ENCODE measurements at regions not wholly inside any gene's neighbourhood (a gene's known extent, or its start where the extent isn't known, plus 50 kb on each side); places are given as distances from the start of the nearest gene placed in this dataset.

DNA sequence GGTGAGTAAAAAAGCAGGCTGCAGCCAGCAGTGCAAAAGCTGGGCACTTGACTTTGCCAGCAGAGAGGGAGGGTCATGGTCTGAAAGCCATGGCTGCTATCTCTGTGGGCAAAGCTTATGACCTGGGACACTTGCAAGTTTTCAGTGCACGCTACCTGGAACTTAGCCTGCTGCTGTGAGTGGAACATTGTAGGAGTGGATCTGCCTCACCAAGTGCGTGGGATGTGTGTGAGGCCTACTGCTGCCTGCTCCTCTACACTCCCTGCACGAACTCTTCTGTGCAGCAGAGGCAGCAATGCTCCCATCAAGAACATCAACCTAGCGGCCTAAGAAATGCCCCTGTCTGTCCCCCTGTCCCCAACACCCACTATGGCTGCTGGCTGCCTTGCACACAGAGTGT lies 344.1 kb upstream of the REG3G start:
- intact Hi-C loops (cut with DNase I, micrococcal nuclease), result no loop called here
- Mint-ChIP-seq H3K27ac (no peak overlapping the region), H3K27me3 (no peaks in the 10 kb centered on the region), H3K36me3 (ENCODE audit: low read depth) (no peaks in the 10 kb centered on the region), H3K4me3 (no peak overlapping the region), H3K9me3 (ENCODE audit: low read depth) (peaks cover 14% of the 10 kb centered on the region), H3K4me1 (no peaks in the 10 kb centered on the region)
- ChIA-PET POLR2A (no interaction called here), CTCF (no interaction called here)
- DNase-seq (no peak), ATAC-seq (no peak)

DNA sequence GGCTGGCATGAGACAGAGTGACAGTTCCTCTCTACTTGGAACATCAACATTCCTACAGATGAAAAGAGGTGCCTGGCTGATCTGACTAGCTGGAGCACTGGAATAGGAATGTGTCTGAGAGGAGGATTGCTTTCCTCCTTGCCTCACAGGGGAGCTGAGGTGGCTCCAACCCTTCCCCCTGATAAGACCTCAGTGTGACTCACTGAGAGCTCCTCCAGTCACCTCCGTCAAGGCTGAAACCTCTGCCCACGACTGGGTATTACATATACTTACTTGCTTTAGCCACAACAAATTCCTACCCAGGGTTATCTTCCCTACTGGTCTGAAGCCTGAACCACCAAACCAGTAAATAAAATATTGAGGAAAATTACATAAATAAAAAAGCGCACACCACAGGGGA lies 342.7 kb upstream of the REG3G start:
- no peak for ATAC-seq
- H3K27ac Mint-ChIP-seq, result no peak overlapping the region
- no peak for DNase-seq
- no peak overlapping the region for H3K4me3 Mint-ChIP-seq
- intact Hi-C loops (cut with DNase I, micrococcal nuclease), result no loop called here
- no peaks in the 10 kb centered on the region for H3K36me3 Mint-ChIP-seq (ENCODE audit: low read depth)
- POLR2A ChIA-PET, result no interaction called here
- peaks cover 12% of the 10 kb centered on the region for H3K9me3 Mint-ChIP-seq (ENCODE audit: low read depth)
- CTCF ChIA-PET, result no interaction called here
- H3K27me3 Mint-ChIP-seq, result no peaks in the 10 kb centered on the region
- H3K4me1 Mint-ChIP-seq, result no peaks in the 10 kb centered on the region

DNA sequence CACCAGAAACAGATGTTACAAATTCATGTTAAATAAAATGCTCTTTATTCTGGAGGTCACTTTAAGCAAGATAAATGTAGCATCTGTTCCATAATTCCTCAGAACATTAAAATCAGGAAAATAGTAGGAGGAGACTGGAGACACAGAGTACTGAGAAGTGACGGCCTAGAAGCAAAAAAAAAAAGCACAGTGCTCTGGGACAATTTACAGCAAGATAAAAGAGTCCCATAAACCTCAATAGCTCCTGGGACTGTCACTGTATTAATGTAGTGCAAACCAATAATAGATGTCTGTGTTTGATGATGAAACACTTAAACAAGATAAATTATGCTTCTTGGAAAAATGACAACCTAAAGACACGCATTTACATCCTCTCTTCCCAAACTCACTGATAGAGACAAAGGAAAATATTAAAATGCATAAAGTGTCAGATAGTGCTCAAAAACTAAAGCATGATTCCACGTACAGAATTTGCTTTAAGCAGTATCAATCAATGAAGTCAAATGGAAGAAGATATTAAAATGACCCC lies 338.8 kb upstream of the REG3G start:
- no peak overlapping the region for H3K4me3 Mint-ChIP-seq
- intact Hi-C loops (cut with DNase I, micrococcal nuclease), result no loop called here
- ATAC-seq, result no peak
- H3K27ac Mint-ChIP-seq, result no peak overlapping the region
- no peaks in the 10 kb centered on the region for H3K27me3 Mint-ChIP-seq
- H3K9me3 Mint-ChIP-seq (ENCODE audit: low read depth), result peaks cover 16% of the 10 kb centered on the region
- DNase-seq, result no peak
- no peaks in the 10 kb centered on the region for H3K36me3 Mint-ChIP-seq (ENCODE audit: low read depth)
- ChIA-PET CTCF (no interaction called here), POLR2A (no interaction called here)
- no peaks in the 10 kb centered on the region for H3K4me1 Mint-ChIP-seq

DNA sequence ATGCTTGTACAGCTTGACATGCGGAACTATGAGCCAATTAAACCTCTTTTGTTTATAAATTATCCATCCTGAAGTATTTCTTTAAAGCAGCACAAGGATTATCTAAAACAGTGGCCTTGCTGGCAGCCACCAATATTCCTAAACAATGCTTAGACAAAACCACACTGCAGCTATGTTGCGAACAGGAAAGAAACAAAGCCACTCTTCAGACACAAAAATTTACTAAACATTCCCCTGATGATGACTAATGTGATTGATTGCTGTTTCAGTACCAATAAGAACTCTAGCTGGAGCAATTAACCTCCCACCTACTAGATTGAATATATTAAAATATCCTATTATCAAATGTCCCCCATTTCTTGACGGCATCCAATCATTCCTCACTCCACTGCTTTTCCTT lies 325.8 kb upstream of the REG3G start:
- ATAC-seq (no peak), DNase-seq (no peak)
- Mint-ChIP-seq H3K27me3 (no peaks in the 10 kb centered on the region), H3K27ac (no peak overlapping the region), H3K9me3 (ENCODE audit: low read depth) (peaks cover 11% of the 10 kb centered on the region), H3K4me1 (no peaks in the 10 kb centered on the region), H3K4me3 (no peak overlapping the region), H3K36me3 (ENCODE audit: low read depth) (no peaks in the 10 kb centered on the region)
- CTCF ChIA-PET, result no interaction called here
- intact Hi-C loops (cut with DNase I, micrococcal nuclease), result no loop called here
- POLR2A ChIA-PET, result no interaction called here

DNA sequence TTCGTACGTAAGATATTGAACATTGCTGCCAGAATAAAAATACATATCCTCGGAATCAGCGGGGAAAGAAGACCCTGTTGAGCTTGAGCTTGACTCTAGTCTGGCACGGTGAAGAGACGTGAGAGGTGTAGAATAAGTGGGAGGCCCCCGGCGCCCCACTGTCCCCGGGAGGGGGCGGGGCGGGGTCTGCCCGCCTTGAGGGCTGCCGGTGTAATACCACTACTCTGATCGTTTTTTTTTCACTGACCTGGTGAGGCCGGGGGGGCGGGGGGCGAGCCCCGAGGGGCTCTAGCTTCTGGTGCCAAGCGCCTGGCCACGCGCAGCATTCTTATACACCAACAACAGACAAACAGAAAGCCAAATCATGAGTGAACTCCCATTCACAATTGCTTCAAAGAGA lies 324.0 kb upstream of the REG3G start:
- POLR2A ChIA-PET, result no interaction called here
- Mint-ChIP-seq H3K4me1 (no peaks in the 10 kb centered on the region), H3K36me3 (ENCODE audit: low read depth) (no peaks in the 10 kb centered on the region), H3K4me3 (no peak overlapping the region), H3K27ac (no peak overlapping the region), H3K27me3 (no peaks in the 10 kb centered on the region), H3K9me3 (ENCODE audit: low read depth) (peaks cover 10% of the 10 kb centered on the region)
- ATAC-seq (no peak), DNase-seq (no peak)
- intact Hi-C loops (cut with DNase I, micrococcal nuclease), result no loop called here
- CTCF ChIA-PET, result no interaction called here

DNA sequence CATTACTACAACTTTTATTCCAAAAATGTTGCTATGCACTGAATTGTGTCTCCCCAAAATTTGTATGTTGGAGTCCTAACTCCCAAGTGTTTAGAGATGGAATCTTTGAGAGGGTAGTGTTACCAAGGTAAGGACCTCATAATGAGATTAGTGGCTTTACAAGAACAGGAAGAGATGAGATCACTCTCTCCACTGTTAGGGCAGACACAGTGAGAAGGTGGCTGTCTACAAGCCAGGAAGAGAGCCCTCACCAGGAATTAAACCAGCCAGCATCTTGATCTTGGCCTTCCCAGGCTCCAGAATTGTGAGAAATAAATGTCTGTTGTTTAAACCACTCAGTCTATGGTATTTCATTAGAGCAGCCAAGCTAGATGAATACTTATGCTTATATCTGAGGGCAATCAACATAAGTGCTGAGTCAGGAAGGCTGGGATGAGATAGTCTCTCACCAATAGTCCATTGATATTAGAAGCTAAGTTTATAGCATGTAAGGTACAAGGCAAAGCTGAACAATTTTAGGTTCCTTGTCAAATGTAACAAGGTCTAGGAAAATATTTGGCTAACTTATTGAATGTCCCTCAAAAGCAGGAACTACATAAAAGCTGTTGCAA lies 317.6 kb upstream of the REG3G start:
- no peaks in the 10 kb centered on the region for H3K36me3 Mint-ChIP-seq (ENCODE audit: low read depth)
- no peak overlapping the region for H3K27ac Mint-ChIP-seq
- intact Hi-C loops (cut with DNase I, micrococcal nuclease), result no loop called here
- H3K4me3 Mint-ChIP-seq, result no peak overlapping the region
- no peaks in the 10 kb centered on the region for H3K4me1 Mint-ChIP-seq
- ATAC-seq (no peak), DNase-seq (no peak)
- CTCF ChIA-PET, result no interaction called here
- peaks cover 3% of the 10 kb centered on the region for H3K9me3 Mint-ChIP-seq (ENCODE audit: low read depth)
- no peaks in the 10 kb centered on the region for H3K27me3 Mint-ChIP-seq
- POLR2A ChIA-PET, result no interaction called here

DNA sequence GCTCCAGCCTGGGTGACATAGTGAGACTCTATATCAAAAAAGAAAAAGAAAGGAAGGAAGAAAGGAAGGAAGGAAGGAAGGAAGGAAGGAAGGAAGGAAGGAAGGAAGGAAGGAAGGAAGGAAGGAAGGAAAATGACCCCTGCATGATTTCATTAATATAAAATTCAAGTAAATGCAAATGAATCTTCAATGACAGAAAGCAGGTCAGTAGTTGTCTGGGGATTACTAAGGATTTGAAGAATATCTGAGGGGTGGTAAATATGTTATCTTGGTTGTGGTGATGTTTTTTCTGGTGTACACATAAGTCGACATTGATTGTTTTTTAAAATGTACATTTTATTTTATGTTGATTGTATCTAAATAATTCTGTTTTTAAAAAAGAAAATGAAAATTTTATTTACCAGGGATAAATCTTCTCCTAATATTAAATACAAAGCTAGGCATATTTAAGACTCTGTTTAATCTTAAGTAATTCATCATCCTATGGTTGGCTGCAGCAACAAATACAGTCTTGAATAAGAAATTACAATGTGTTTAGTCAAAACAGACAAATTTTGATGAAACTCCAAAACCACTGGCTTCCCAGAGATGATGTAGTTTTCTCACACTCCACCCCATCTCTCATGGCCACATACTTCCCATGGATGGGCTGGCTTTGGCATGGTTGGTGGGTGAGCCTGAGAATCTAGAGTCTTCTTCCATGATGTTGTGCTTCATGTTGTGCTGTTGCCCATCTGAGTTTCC lies 314.7 kb upstream of the REG3G start:
- H3K4me3 Mint-ChIP-seq, result no peak overlapping the region
- no peaks in the 10 kb centered on the region for H3K27me3 Mint-ChIP-seq
- no peak overlapping the region for H3K27ac Mint-ChIP-seq
- intact Hi-C loops (cut with DNase I, micrococcal nuclease), result no loop called here
- H3K36me3 Mint-ChIP-seq (ENCODE audit: low read depth), result no peaks in the 10 kb centered on the region
- ChIA-PET CTCF (interaction anchor here (0.7 kb wide), 1 partner anchor 21 kb away, joined by 3 read pairs; no protein-coding TSS in a partner anchor), POLR2A (no interaction called here)
- no peaks in the 10 kb centered on the region for H3K4me1 Mint-ChIP-seq
- peaks cover 3% of the 10 kb centered on the region for H3K9me3 Mint-ChIP-seq (ENCODE audit: low read depth)
- ATAC-seq, result no peak
- no peak for DNase-seq

DNA sequence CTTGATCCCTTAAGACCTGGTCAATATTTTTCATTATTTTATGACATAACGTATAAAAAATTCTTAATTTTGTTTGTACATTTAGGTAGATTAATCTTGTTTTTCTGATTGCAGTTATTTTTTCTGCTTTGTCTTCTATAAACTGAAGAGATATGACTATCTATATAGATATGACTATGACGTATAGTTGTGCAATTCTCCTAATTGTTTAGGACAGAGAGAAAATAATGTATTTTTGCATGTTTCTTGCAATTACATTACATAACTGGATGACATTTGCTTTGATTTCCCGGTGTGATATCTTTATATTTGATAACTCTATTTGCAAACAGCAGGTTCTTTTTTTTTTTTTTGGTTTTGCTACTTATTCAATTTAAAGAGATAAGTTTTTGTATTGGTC lies 310.2 kb upstream of the REG3G start:
- Mint-ChIP-seq H3K27me3 (no peaks in the 10 kb centered on the region), H3K9me3 (ENCODE audit: low read depth) (peaks cover 3% of the 10 kb centered on the region), H3K36me3 (ENCODE audit: low read depth) (no peaks in the 10 kb centered on the region), H3K4me1 (no peaks in the 10 kb centered on the region), H3K4me3 (no peak overlapping the region), H3K27ac (no peak overlapping the region)
- intact Hi-C loops (cut with DNase I, micrococcal nuclease), result no loop called here
- ChIA-PET POLR2A (no interaction called here), CTCF (no interaction called here)
- ATAC-seq (no peak), DNase-seq (no peak)

DNA sequence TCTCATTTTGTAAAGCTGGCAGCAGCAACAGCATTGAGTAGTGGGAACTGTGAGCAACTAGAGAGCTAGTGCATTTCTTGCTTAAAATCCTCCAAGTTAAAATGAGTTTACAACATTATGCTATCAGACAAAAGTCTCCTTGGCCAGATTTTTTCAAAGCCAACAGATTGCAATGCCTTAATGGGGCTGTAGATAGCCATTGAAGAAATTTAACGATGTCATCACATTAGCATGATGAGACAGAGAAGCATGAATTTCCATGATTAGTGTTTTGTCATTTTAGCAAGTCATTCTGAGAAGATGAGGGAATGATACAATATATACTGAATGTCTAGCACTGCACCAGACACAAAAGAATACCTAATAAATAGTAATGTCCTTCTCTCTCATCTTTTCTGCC lies 307.5 kb upstream of the REG3G start:
- ChIA-PET CTCF (no interaction called here), POLR2A (no interaction called here)
- DNase-seq (no peak), ATAC-seq (no peak)
- peaks cover 5% of the 10 kb centered on the region for H3K9me3 Mint-ChIP-seq (ENCODE audit: low read depth)
- H3K4me3 Mint-ChIP-seq, result no peak overlapping the region
- H3K36me3 Mint-ChIP-seq (ENCODE audit: low read depth), result no peaks in the 10 kb centered on the region
- intact Hi-C loops (cut with DNase I, micrococcal nuclease), result no loop called here
- no peaks in the 10 kb centered on the region for H3K27me3 Mint-ChIP-seq
- no peak overlapping the region for H3K27ac Mint-ChIP-seq
- no peaks in the 10 kb centered on the region for H3K4me1 Mint-ChIP-seq

DNA sequence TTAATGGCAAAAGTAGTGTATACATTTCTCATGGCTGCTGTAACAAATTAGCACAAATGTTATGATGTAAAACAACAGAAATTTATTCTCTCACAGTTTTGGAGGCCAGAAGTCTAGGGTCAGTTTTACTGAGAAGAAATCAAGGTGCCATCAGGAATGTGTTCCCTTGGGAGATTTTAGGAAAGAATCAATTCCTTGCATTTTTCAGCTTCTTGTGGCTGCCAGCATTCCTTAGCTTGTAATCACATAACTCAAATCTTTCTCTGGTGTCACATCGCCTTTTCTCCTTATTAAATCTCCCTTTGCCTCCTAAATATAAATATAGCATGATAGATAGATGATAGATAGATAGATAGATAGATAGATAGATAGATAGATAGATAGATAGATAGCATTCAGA lies 307.0 kb upstream of the REG3G start:
- no peak overlapping the region for H3K4me3 Mint-ChIP-seq
- H3K36me3 Mint-ChIP-seq (ENCODE audit: low read depth), result no peaks in the 10 kb centered on the region
- POLR2A ChIA-PET, result no interaction called here
- H3K9me3 Mint-ChIP-seq (ENCODE audit: low read depth), result peaks cover 5% of the 10 kb centered on the region
- H3K27ac Mint-ChIP-seq, result no peak overlapping the region
- H3K27me3 Mint-ChIP-seq, result no peaks in the 10 kb centered on the region
- H3K4me1 Mint-ChIP-seq, result no peaks in the 10 kb centered on the region
- intact Hi-C loops (cut with DNase I, micrococcal nuclease), result no loop called here
- CTCF ChIA-PET, result no interaction called here
- DNase-seq, result no peak
- ATAC-seq, result no peak

DNA sequence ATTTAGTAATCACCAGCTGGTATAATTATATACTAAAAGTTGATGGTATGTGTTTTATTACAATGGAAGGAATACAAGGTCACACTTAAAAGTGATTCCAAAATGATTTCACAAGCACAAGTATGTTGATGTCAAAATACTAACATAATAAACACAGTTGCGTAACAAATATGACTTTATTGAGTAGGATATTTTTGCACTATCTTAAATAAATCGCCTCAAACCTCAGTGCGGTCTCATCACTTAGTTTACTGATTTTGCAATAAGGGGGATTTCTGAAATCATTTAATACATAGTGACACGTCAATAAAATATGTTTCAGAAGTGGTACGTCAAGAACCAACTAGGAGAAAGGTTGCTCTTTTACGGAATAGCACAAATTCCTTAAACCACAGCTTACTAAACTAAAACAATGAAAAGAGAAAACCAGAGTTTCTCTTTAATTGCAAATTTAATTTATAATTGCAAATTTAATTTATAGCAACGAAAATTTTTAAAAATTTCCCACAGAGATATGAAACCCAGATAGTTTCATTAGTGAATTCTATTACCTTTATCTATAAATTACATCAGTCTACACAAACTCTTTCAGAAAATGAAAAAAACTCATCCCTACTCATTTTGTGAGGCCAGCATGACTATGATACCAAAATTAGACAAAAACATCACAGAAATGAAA lies 304.0 kb upstream of the REG3G start:
- ChIA-PET CTCF (no interaction called here), POLR2A (no interaction called here)
- Mint-ChIP-seq H3K4me3 (no peak overlapping the region), H3K4me1 (no peaks in the 10 kb centered on the region), H3K27ac (no peak overlapping the region), H3K36me3 (ENCODE audit: low read depth) (no peaks in the 10 kb centered on the region), H3K9me3 (ENCODE audit: low read depth) (peaks cover 11% of the 10 kb centered on the region), H3K27me3 (no peaks in the 10 kb centered on the region)
- ATAC-seq (no peak), DNase-seq (no peak)
- intact Hi-C loops (cut with DNase I, micrococcal nuclease), result no loop called here

DNA sequence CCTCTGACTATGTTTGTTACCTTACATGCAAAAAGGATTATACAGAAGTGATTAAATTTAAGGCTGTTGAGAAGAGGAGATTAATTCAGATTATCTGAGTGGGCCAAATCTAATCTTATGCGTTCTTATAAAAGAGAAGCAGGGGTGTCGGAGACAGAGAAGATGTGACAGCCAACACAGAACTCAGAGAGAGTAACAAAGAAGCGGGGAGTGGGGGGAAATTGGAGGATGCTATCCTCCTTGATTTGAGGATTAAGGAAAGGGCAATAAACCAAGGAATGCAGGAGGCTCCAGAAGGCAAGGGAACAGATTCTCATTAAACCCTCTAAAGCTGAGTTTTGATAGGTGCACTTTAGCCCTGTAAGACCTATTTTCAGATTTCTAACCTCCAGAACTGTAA lies 291.3 kb upstream of the REG3G start:
- CTCF ChIA-PET, result no interaction called here
- Mint-ChIP-seq H3K36me3 (ENCODE audit: low read depth) (no peaks in the 10 kb centered on the region), H3K27me3 (no peaks in the 10 kb centered on the region), H3K4me1 (no peaks in the 10 kb centered on the region), H3K9me3 (ENCODE audit: low read depth) (peaks cover 10% of the 10 kb centered on the region), H3K27ac (no peak overlapping the region), H3K4me3 (no peak overlapping the region)
- intact Hi-C loops (cut with DNase I, micrococcal nuclease), result no loop called here
- DNase-seq, result no peak
- ATAC-seq, result no peak
- POLR2A ChIA-PET, result no interaction called here

Measured in activated CD4-positive, alpha-beta T cell treated with anti-CD3 and anti-CD28 coated beads for 36 hours (primary cell).